ENCODE measurements at regions not wholly inside any gene's neighbourhood (a gene's known extent, or its start where the extent isn't known, plus 50 kb on each side); places are given as distances from the start of the nearest gene placed in this dataset.

DNA sequence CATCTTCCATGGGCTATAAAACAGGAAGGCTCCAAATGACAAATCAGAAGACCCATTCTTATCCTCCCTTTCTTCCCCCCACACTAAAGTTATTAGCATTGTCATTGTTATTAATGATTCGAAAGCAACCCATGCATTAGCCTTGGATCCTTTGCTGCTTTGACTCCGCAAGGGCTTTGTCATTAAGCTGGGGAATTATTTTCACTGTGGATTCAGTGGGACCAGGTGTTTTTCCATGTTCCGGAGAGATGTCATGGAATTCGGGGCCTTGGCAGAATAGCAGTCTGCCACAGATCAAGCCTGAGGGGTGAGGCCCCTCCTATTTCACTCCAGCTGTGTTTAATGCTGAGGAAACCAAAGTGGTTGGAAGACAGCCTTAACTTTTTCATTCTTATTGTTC, 357.1 kb downstream of the EN1 start:
- ChIA-PET CTCF (interaction anchor here (0.6 kb wide), 1 partner anchor 482 kb away, joined by 3 read pairs; no protein-coding TSS in a partner anchor), POLR2A (no interaction called here)
- Mint-ChIP-seq H3K4me1 (no peaks in the 10 kb centered on the region), H3K27me3 (peaks cover 9% of the 10 kb centered on the region), H3K36me3 (ENCODE audit: low read depth) (no peaks in the 10 kb centered on the region), H3K27ac (no peak overlapping the region), H3K4me3 (no peak overlapping the region), H3K9me3 (ENCODE audit: low read depth) (peaks cover 4% of the 10 kb centered on the region)
- ATAC-seq = no peak
- intact Hi-C loops (cut with DNase I, micrococcal nuclease) = loop anchor here (5.0 to 10.0 kb wide), 2 partner anchors 266 to 367 kb away; no protein-coding TSS in a partner anchor
- no peak for DNase-seq

DNA sequence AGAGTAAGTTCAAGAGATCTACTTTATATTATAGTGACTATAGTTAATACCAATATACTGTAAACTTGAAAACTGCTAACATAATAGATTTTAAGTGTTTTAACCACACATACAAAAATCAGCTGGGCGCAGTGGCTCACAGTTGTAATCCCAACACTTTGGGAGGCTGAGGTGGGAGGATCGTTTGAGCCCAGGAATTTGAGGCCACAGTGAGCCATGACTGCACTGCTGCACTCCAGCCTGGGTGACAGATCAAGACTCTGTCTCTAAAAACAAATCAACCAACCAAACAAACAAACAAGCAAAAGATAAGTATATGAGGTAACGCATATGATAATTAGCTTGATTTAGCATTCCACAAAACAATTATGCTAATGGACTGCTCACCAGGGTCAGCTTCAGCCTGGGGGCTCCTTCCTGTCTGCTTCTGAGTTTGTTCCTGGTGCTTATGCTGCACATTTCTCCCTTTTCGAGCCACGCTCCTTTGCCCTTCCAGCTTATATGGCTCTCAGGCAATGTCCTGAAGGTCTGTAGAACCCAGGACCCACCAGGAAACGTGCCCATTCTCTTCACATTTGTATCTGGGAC, 357.6 kb downstream of the EN1 start:
- Mint-ChIP-seq H3K27me3 (peaks cover 9% of the 10 kb centered on the region), H3K4me3 (no peak overlapping the region), H3K9me3 (ENCODE audit: low read depth) (peaks cover 4% of the 10 kb centered on the region), H3K4me1 (no peaks in the 10 kb centered on the region), H3K36me3 (ENCODE audit: low read depth) (no peaks in the 10 kb centered on the region), H3K27ac (no peak overlapping the region)
- ATAC-seq = no peak
- no peak for DNase-seq
- POLR2A ChIA-PET = no interaction called here
- intact Hi-C loops (cut with DNase I, micrococcal nuclease) = loop anchor here (5.0 to 10.0 kb wide), 2 partner anchors 265 to 367 kb away; no protein-coding TSS in a partner anchor
- CTCF ChIA-PET = no interaction called here

DNA sequence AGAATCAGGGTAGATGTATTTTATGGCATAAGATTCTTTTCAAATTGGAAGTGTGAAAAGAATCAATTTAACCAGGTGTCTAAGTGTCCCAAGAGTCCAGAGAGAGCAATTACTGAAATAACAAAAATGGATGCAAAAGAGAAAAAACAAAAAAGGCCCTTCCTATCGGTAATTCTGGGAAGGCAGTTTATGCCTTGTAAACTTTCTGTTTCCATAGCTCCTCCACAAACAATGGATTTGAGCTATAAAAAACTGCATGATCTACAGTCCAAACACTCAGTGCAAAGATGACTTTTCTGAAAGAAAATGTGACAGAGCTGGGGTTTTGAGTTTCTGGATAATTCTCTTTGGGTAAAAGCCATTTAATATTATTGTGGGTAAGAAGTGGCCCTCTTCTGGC, 366.1 kb downstream of the EN1 start:
- peaks cover 8% of the 10 kb centered on the region for H3K27me3 Mint-ChIP-seq
- no peak for ATAC-seq
- no peak overlapping the region for H3K4me3 Mint-ChIP-seq

DNA sequence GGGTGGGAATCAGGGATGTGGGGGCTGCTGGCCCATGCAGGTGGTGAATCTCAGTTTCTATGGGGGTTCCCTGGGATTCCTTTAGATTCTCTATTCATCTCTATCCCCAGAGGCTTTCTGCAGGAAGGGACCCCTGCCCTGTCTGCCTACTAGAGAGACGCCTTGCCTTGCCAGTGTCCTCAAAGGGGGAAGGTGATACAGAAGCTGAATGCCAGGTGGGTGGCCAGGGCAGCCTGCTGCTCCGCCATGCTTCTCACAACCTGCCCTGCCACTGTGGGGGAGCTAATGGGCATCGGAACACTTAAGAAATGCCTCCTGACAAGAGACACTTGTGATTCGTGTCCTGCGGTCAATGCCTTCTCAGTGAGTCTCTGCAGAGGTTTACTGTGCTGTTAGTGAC, 368.4 kb downstream of the EN1 start:
- ChIA-PET POLR2A (no interaction called here), CTCF (no interaction called here)
- H3K4me1 Mint-ChIP-seq = no peaks in the 10 kb centered on the region
- no peak overlapping the region for H3K27ac Mint-ChIP-seq
- no peaks in the 10 kb centered on the region for H3K36me3 Mint-ChIP-seq (ENCODE audit: low read depth)
- no peak overlapping the region for H3K4me3 Mint-ChIP-seq
- no peak for ATAC-seq
- H3K9me3 Mint-ChIP-seq (ENCODE audit: low read depth) = no peaks in the 10 kb centered on the region
- intact Hi-C loops (cut with DNase I, micrococcal nuclease) = no loop called here
- peaks cover 4% of the 10 kb centered on the region for H3K27me3 Mint-ChIP-seq
- no peak for DNase-seq

More for the DNA sequence above, 366.1 kb downstream of the EN1 start:
- Mint-ChIP-seq H3K4me1 (no peaks in the 10 kb centered on the region), H3K27ac (no peak overlapping the region), H3K9me3 (ENCODE audit: low read depth) (no peaks in the 10 kb centered on the region), H3K36me3 (ENCODE audit: low read depth) (no peaks in the 10 kb centered on the region)
- ChIA-PET CTCF (interaction anchor here (0.5 to 0.6 kb wide), 2 partner anchors 181 to 377 kb away, joined by 3 to 4 read pairs; no protein-coding TSS in a partner anchor), POLR2A (no interaction called here)
- DNase-seq = no peak
- intact Hi-C loops (cut with DNase I, micrococcal nuclease) = no loop called here

DNA sequence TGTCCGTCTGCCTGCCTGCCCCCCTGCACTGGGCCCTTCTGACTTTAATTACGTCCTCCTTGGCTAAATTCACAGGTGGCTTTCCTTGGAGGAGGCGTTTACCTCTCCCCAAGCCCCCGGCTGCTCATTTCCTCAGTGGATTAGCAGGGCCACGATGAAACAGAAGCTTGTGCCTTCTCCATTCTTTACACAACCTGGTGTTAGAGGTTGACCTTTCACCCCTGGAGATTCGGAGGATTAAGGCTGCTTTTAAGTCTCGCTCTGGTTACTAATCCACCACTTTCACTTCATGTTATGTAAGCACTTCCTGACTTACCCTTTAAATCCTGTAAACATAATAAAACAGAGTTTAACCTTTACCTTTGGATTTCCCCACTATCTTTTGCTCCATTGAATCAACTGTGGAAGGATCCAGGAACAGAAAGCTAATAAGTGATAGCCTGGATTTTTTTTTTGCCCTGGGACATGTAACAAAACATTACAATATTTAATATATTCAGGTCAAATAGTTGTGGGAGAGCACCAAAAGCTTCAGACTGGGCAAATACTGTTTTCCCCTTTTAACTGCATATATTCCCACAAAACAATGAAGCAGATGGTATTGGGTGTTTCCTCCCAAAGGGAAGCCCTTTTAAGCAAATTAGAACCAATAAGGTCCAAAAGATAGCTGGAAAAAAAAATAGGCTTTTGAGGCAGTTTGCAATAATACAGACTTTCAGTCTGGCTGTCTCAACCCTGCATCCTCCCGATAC, 370.2 kb downstream of the EN1 start:
- ChIA-PET POLR2A (no interaction called here), CTCF (no interaction called here)
- H3K4me3 Mint-ChIP-seq = no peak overlapping the region
- H3K27me3 Mint-ChIP-seq = peaks cover 4% of the 10 kb centered on the region
- no peaks in the 10 kb centered on the region for H3K4me1 Mint-ChIP-seq
- DNase-seq (no peak), ATAC-seq (no peak)
- H3K9me3 Mint-ChIP-seq (ENCODE audit: low read depth) = no peaks in the 10 kb centered on the region
- H3K27ac Mint-ChIP-seq = no peak overlapping the region
- no peaks in the 10 kb centered on the region for H3K36me3 Mint-ChIP-seq (ENCODE audit: low read depth)
- intact Hi-C loops (cut with DNase I, micrococcal nuclease) = no loop called here

DNA sequence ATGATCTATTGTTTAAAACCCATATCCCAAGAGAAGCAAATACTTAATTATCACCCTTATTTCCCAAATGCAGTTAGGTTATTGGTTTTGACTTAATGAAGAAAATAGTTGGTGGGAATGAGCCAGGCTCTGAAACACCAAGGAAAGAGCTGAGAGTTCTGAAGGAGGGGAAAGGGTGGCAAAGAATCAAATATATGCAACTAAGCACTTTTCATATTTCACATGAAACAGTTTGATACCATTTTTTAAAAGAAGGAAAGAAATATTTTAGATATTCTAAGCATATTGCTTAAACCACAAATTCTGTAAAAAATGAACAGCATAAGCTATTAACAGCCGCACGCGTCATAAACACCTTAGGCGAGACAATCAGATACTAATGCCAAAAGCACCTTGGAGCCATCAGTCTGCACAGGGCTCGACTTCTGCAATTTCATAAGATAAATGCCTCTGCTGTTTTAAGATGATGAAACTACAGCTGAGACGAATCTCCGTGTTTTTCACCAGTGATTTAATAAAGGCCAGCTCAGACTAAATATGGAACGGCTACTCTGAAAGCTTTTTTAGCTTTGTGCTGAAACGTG, 371.7 kb downstream of the EN1 start:
- POLR2A ChIA-PET = no interaction called here
- H3K36me3 Mint-ChIP-seq (ENCODE audit: low read depth) = no peaks in the 10 kb centered on the region
- intact Hi-C loops (cut with DNase I, micrococcal nuclease) = no loop called here

DNA sequence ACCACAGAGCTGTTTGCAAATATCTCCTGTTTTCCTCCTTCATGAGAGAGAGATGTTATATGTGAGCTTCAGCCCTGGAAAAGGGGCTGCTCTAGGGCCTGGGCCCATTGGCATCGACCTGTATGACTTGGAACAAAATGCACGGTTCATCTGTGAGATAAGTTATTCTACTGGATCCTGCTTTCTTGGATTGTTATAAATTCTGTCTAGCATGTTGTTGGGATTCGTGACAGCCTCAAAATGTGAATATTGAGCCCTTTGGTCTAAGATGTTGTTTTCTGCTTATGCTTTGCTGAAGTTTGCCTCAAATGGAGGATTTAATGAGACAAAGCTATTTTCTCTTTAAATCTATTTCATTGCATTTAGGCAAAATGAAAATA, 372.9 kb downstream of the EN1 start:
- ChIA-PET POLR2A (no interaction called here), CTCF (no interaction called here)
- H3K4me1 Mint-ChIP-seq = no peaks in the 10 kb centered on the region
- intact Hi-C loops (cut with DNase I, micrococcal nuclease) = no loop called here
- peaks cover 2% of the 10 kb centered on the region for H3K27me3 Mint-ChIP-seq
- no peak for ATAC-seq
- H3K36me3 Mint-ChIP-seq (ENCODE audit: low read depth) = no peaks in the 10 kb centered on the region
- H3K27ac Mint-ChIP-seq = no peak overlapping the region
- no peak overlapping the region for H3K4me3 Mint-ChIP-seq
- no peaks in the 10 kb centered on the region for H3K9me3 Mint-ChIP-seq (ENCODE audit: low read depth)
- no peak for DNase-seq

More for the DNA sequence above, 371.7 kb downstream of the EN1 start:
- H3K4me1 Mint-ChIP-seq = no peaks in the 10 kb centered on the region
- no peak overlapping the region for H3K4me3 Mint-ChIP-seq
- ATAC-seq (no peak), DNase-seq (no peak)
- H3K27ac Mint-ChIP-seq = no peak overlapping the region
- H3K9me3 Mint-ChIP-seq (ENCODE audit: low read depth) = no peaks in the 10 kb centered on the region
- H3K27me3 Mint-ChIP-seq = peaks cover 4% of the 10 kb centered on the region
- CTCF ChIA-PET = no interaction called here

DNA sequence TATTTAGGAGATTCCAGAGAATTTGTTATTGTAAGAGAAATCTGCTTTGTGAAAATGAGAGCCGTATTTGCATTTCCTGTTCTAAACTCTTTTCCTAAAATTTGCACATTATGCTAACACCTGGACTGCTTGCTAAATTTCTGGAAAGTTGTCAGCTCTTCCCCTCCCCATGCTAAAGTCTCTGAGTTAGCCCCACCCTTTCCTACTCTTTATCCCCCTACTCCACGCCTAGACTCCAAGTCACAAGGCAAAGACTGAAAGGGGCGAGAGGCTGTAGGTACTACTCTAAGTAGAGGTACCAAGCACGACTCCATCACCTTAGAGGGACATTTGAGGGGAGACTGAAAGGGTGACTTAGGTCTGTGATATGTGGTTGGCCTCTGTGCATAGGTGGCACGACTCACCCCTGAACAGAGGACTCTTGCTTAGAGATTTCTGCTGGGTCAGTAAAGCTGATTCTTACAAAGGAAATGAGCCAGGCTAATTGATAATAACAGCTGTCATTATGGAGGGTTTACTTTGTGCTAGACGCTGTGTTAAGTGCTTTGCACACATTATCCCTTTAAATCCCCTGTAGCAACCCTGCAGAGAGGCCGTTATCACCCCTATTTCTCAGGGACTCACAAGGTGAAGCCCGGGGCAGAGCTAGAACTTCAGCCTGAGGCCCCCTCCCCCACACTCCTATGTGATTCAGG, 373.5 kb downstream of the EN1 start:
- Mint-ChIP-seq H3K36me3 (ENCODE audit: low read depth) (no peaks in the 10 kb centered on the region), H3K27ac (no peak overlapping the region), H3K4me3 (no peak overlapping the region), H3K9me3 (ENCODE audit: low read depth) (no peaks in the 10 kb centered on the region), H3K4me1 (no peaks in the 10 kb centered on the region), H3K27me3 (peaks cover 5% of the 10 kb centered on the region)
- DNase-seq (no peak), ATAC-seq (no peak)
- intact Hi-C loops (cut with DNase I, micrococcal nuclease) = no loop called here
- ChIA-PET CTCF (no interaction called here), POLR2A (no interaction called here)

DNA sequence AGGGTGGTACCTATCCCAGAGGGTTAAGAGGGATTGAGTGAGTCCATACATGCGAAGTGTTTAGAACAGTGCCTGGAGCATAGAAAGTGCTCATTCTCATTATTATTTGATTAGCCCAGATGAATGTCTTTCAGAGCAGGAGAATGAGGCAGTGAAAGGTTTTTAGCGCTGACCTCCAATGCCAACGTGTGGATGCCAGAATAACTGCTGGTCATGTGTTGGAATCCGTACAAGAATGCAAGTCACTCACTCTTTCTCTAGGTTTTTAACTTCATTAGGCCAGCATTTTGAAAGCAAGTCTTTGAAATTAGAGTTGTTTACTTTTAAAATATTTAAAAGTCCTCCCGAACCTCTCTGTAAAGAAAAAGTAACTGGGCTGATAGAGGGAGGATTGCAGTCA, 374.2 kb downstream of the EN1 start:
- no peak overlapping the region for H3K27ac Mint-ChIP-seq
- POLR2A ChIA-PET = no interaction called here
- H3K4me1 Mint-ChIP-seq = no peaks in the 10 kb centered on the region
- intact Hi-C loops (cut with DNase I, micrococcal nuclease) = no loop called here
- CTCF ChIA-PET = no interaction called here
- no peak overlapping the region for H3K4me3 Mint-ChIP-seq
- no peaks in the 10 kb centered on the region for H3K9me3 Mint-ChIP-seq (ENCODE audit: low read depth)
- peaks cover 6% of the 10 kb centered on the region for H3K27me3 Mint-ChIP-seq
- DNase-seq = no peak
- no peak for ATAC-seq
- H3K36me3 Mint-ChIP-seq (ENCODE audit: low read depth) = no peaks in the 10 kb centered on the region

DNA sequence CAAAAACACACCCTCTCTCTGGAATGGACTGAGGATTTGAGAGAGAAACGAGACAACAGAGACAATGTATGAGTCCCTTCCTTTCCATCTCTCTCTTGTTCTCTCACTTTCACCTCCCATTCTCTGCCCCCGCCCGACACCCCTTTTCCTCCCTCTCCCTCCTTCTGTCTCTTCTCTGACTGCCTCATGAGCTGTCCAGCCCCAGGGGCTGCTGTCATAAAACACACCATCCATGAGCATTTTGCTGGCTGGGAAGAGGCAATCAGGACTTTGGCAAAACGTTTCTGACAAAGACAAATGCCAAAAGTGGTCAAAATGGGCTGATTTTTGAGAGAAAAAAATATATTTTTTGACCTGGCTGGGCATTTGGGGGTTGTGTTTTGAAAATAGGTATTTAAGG, 377.2 kb downstream of the EN1 start:
- Mint-ChIP-seq H3K9me3 (ENCODE audit: low read depth) (no peaks in the 10 kb centered on the region), H3K4me3 (no peak overlapping the region), H3K27ac (no peak overlapping the region), H3K27me3 (peaks cover 8% of the 10 kb centered on the region), H3K4me1 (no peaks in the 10 kb centered on the region), H3K36me3 (ENCODE audit: low read depth) (no peaks in the 10 kb centered on the region)
- ATAC-seq (no peak), DNase-seq (no peak)
- CTCF ChIA-PET = interaction anchor here (0.7 kb wide), 1 partner anchor 726 kb away, joined by 3 read pairs; no protein-coding TSS in a partner anchor
- intact Hi-C loops (cut with DNase I, micrococcal nuclease) = no loop called here
- POLR2A ChIA-PET = no interaction called here

DNA sequence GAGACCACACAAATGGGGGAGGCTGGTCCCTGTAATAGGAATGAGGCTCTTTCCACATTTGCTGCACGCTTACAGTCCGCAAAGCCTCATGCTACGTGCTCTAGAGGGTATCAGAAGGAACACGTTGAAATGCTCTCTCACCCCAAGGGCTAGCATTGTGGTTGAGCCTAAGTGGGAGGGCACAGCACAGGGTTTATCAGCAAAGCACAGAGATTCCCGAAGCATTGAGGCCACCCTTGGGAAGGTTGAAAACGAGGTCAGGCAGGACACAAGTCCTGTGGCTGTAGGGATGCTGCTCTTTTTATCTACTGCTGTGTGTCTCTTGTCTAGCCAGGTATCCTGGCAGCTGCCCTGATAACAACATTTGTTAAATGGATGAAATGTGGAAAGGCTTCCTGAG, 378.3 kb downstream of the EN1 start:
- ATAC-seq = no peak
- DNase-seq = no peak
- intact Hi-C loops (cut with DNase I, micrococcal nuclease) = no loop called here
- ChIA-PET POLR2A (no interaction called here), CTCF (no interaction called here)
- H3K27me3 Mint-ChIP-seq = peaks cover 8% of the 10 kb centered on the region
- H3K9me3 Mint-ChIP-seq (ENCODE audit: low read depth) = no peaks in the 10 kb centered on the region
- no peak overlapping the region for H3K4me3 Mint-ChIP-seq
- no peak overlapping the region for H3K27ac Mint-ChIP-seq
- no peaks in the 10 kb centered on the region for H3K36me3 Mint-ChIP-seq (ENCODE audit: low read depth)
- H3K4me1 Mint-ChIP-seq = no peaks in the 10 kb centered on the region

Measured in activated CD4-positive, alpha-beta T cell treated with anti-CD3 and anti-CD28 coated beads for 36 hours (primary cell).